RWPE1 (cell line): ENCODE measurements at regions not wholly inside any gene's neighbourhood (a gene's known extent, or its start where the extent isn't known, plus 50 kb on each side); places are given as distances from the start of the nearest gene placed in this dataset.

Source experiments
- CTCF ChIA-PET: fragments of 350-600 bp; sonication (Branson Sonifier 250); formaldehyde crosslinking; extraction: SDS; loops from one replicate; lab custom pipeline; 2021; lab: Yijun Ruan, JAX
- POLR2A ChIA-PET: fragments of 400-600 bp; formaldehyde crosslinking; extraction: SDS; loops from one replicate; lab custom pipeline; 2020; ENCODE audit warnings: antibody characterized with exemption; ENCODE audit not compliant: low non-redundant PET; lab: Yijun Ruan, JAX
- DNase-seq: peaks from one replicate; pipeline ENCODE4 v3.0.0; 2012; ENCODE audit warnings: low spot score
- H3K27ac ChIP-seq: fragments of 450-650 bp; 2 replicates; pipeline ENCODE4 v1.5.1; 2017
- CTCF ChIP-seq: fragments of 450-650 bp; conservative IDR thresholded peaks from 2 replicates; pipeline ENCODE4 v1.5.1; 2017; ENCODE audit warnings: low read depth, mild to moderate bottlenecking

DNA sequence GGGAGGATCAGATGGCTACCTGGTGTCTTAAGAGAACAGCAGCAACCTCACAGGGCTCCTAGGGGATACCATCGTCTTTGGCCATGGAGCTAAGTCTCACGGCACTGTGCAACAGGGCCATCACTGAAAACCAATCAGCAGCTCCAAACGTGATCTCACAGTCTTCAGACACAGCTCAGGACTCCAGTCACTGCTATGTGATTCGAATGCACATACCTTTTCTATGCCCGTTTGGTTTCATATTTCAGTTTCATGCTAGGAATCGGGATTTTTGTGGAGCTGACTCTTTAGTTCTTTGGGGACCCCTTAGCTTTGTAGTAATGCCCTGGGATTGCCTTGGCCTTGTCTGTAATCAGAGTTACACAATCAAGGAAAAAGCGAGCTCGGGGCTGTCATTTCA is 162.8 kb upstream of the CDH11 start:
- no peak overlapping the region for H3K27ac ChIP-seq
- TF ChIP-seq CTCF = no peak
- ChIA-PET POLR2A (no interaction called here), CTCF (interaction anchor here (0.6 kb wide), 1 partner anchor 414 kb away, joined by 3 read pairs; no protein-coding TSS in a partner anchor)
- DNase-seq = no peak

DNA sequence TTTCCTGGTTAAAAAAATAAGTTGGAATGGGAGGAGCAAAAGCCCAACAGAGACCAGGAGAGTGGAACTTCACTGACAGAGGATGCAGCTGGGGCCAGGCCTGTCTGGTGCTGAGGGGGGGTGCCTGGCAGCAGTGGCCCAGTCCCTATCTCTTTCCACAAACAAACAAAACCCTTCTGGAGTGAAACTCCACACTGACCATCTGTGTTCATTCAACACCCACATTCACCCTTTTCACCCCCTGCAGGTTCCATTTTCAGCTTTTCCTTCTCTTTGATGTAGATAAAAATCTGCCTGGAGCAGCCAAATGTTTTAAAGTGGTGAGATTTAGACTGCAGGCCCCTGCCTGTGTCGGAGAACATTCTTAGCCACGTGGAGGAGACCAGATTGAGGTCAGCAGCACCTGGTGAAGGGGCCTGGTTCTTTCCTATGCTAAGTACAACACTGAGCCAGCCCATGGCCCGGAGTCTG is 161.4 kb upstream of the CDH11 start:
- TF ChIP-seq CTCF = no peak
- ChIA-PET CTCF (no interaction called here), POLR2A (no interaction called here)
- DNase-seq = no peak
- no peak overlapping the region for H3K27ac ChIP-seq

- no peak overlapping the region for H3K27ac ChIP-seq
- CTCF ChIA-PET = interaction anchor here (0.6 kb wide), 1 partner anchor 19 kb away, joined by 3 read pairs; no protein-coding TSS in a partner anchor
- POLR2A ChIA-PET = no interaction called here
- no peak for TF ChIP-seq CTCF
- DNase-seq = no peak
These were observed 159.7 kb upstream of the CDH11 start for GRCh38 chr16:65281586-65281985.

DNA sequence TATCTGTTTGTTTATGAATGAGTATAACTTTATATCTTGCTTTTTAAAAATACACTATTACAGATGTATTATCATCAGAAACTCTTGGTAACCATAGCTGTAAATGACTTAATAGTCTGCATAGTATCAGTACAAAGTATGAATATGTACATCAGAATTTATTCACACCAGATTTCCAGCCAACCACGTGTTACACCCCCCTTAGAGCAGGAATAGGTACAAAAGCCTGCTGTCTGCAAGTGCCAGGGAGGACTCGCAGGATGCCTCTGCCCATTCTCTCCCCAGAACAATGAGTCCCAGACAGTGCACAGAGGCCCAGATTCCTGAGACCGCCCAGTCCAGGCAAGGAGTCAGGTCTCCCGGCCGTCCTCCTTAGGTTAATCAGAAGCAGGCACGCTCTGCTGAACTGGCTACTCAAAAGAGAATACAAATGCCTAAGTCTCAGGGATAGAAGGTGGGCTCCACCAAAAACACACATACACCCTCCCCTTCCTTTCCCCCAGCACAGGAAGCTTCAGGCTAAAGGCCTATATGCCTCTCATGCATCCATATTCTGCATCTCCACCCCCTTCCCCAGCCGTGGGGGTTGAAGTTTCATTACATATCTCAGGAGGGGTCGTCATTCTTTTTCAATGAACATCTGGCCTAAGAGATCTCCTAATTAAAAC is 159.1 kb upstream of the CDH11 start:
- no peak for DNase-seq
- ChIA-PET CTCF (interaction anchor here (0.7 kb wide), 1 partner anchor 977 kb away, joined by 3 read pairs; no protein-coding TSS in a partner anchor), POLR2A (no interaction called here)
- no peak for TF ChIP-seq CTCF
- H3K27ac ChIP-seq = no peak overlapping the region

DNA sequence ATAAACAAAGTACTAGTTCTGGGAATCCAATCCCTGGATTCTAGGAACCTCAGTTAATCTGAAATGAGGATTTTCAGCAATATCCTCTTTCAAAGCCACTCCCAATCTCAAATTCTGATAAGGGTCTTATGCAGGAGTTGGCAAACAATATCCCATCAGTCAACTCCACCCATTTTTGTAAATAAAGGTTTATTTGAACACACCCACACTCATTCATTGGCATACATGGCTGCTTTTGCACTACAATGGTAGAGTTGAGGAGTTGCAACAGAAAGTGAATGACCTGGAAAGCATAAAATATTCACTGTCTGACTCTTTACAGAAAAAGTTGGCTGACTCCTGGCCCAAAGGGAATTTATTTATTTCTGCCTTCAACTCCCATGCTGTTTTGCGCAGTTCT is 157.7 kb upstream of the CDH11 start:
- no peak overlapping the region for H3K27ac ChIP-seq

DNA sequence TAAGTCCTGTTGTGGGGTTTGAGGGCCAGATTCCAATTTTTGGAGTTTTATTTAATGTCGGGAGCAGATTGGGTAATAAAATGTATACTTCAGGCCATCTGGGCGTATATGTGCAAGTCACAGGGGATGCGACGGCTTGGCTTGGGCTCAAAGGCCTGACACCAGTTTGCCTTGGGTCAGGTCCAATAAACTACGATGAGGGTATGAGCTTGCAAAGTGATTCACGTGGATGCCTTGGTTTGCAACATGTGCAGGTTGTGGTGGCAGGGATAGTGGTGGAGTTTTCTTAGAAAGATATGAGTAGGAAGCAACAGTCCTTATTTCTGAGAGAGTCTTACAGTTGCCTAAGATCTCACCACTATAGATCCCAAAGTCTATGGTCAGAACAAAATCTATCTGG is 157.0 kb upstream of the CDH11 start:
- ChIA-PET CTCF (no interaction called here), POLR2A (no interaction called here)
- no peak for TF ChIP-seq CTCF
- no peak for DNase-seq
- H3K27ac ChIP-seq = no peak overlapping the region

More for the DNA sequence above, 157.7 kb upstream of the CDH11 start:
- CTCF ChIA-PET = no interaction called here
- DNase-seq = no peak
- POLR2A ChIA-PET = no interaction called here
- TF ChIP-seq CTCF = no peak
